ENCODE measurements at regions not wholly inside any gene's neighbourhood (a gene's known extent, or its start where the extent isn't known, plus 50 kb on each side); places are given as distances from the start of the nearest gene placed in this dataset.

DNA sequence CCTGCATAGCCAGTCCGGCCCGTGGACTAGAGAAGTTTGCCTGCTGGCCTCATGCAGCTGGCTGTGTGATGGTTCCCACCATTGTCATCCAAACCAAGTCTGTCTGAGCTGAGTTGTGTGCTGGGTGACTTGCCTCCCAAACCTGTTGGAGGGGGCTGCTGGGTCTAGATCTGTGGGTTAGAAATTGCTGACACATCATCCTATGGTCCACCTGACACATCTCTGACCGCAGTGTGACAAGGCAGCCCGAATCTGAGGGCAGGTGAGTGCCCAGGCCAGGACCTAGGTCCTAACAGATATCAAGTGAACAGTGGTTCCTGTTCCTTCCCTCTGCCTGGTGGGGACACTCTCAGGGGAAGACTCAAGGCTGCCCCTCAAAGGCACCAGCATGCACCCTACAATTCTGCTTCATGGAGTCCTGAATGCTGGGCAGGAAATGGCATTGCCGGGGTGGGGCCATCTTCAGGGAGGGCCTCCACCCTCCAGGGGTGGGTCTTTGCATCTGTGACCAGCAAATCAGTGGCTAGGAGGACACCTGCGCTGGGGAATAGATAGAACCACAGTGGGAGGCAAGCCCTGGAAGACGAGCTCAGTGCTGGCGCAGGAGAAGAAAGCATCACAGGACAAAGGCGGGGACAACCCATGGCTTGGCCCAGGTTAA lies 117.9 kb upstream of the ID2 start:
- peak overlapping the region in 1 of 7 donors; percentile 50 for H3K27ac Mint-ChIP-seq
- H3K27ac ChIP-seq (ENCODE audit: low read depth in 1 of 2, low read length in 2 of 2) = no peak overlapping the region
- 80% methylated on average over 6 of the region's 9 CpGs for WGBS (ENCODE audit: insufficient coverage)
- no peaks in the 10 kb centered on the region for H3K36me3 ChIP-seq (replicated peaks in 1 of 2; ENCODE audit: control insufficient read depth in 1 of 2, insufficient read depth in 2 of 2, low read length in 2 of 2)
- peaks cover 0 to 10% of the 10 kb centered on the region in 2 donors for H3K9me3 ChIP-seq (replicated peaks in 1 of 2; ENCODE audit: control insufficient read depth in 1 of 2, insufficient read depth in 1 of 2, low read length in 2 of 2)
- peaks cover 0 to 6% (median 1%) of the 10 kb centered on the region in 3 donors for H3K27me3 Mint-ChIP-seq (ENCODE audit: low read depth in 3 of 3)
- H3K4me3 Mint-ChIP-seq = no peak overlapping the region
- no peak overlapping the region for H2AFZ ChIP-seq (ENCODE audit: insufficient read depth, low read depth, low read length, poor library complexity, severe bottlenecking)
- DNase-seq = no peak
- H3K4me1 ChIP-seq (ENCODE audit: control insufficient read depth in 1 of 2, insufficient read depth in 2 of 2, low read length in 2 of 2) = no peaks in the 10 kb centered on the region
- intact Hi-C loops (cut with micrococcal nuclease) = no loop called here
- peaks cover 8 to 18% (median 15%) of the 10 kb centered on the region in 7 donors for H3K9me3 Mint-ChIP-seq
- TF ChIP-seq, protein P1, sequence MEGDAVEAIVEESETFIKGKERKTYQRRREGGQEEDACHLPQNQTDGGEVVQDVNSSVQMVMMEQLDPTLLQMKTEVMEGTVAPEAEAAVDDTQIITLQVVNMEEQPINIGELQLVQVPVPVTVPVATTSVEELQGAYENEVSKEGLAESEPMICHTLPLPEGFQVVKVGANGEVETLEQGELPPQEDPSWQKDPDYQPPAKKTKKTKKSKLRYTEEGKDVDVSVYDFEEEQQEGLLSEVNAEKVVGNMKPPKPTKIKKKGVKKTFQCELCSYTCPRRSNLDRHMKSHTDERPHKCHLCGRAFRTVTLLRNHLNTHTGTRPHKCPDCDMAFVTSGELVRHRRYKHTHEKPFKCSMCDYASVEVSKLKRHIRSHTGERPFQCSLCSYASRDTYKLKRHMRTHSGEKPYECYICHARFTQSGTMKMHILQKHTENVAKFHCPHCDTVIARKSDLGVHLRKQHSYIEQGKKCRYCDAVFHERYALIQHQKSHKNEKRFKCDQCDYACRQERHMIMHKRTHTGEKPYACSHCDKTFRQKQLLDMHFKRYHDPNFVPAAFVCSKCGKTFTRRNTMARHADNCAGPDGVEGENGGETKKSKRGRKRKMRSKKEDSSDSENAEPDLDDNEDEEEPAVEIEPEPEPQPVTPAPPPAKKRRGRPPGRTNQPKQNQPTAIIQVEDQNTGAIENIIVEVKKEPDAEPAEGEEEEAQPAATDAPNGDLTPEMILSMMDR (IDR thresholded peaks at IDR 0.05) = no peak
- no peaks in the 10 kb centered on the region for H3K27me3 ChIP-seq (ENCODE audit: control insufficient read depth in 2 of 2, insufficient read depth in 2 of 2, low read length in 2 of 2)
- no peaks in the 10 kb centered on the region for H4K20me1 ChIP-seq (ENCODE audit: insufficient read depth, low read length)
- H3K4me2 ChIP-seq (replicated peaks; ENCODE audit: extremely low read depth, low read length, poor library complexity, severe bottlenecking) = no peak overlapping the region
- H3K79me2 ChIP-seq (ENCODE audit: insufficient read depth, low read length) = no peaks in the 10 kb centered on the region
- peaks cover 0 to 3% of the 10 kb centered on the region in 2 donors for H3K36me3 Mint-ChIP-seq
- peaks cover 5% of the 10 kb centered on the region for H3K4me1 Mint-ChIP-seq
- no peak overlapping the region for H3K9ac ChIP-seq (ENCODE audit: insufficient read depth, low read length, poor library complexity, severe bottlenecking)
- no peak overlapping the region for H3K4me3 ChIP-seq (replicated peaks in 1 of 3; ENCODE audit: low read depth in 2 of 3, low read length in 3 of 3)

DNA sequence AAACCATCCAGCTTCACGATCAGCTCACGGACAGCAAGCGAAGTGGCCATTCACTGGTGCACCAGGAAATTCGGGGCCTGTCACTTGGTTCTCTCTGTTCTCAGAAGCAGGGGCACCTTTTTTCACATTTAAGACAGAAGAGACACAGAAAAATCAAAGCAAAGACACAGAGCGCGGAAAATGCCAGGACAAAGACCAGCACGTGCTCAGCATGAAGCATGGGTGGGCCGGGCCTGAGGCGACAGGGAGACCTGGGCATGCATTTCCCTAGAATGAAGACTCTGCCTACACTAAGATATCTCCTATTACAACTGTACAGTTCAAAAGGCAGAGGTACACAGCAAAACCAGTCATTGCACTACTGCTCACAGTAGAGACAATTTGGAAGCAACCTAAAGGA lies 117.4 kb upstream of the ID2 start:
- Mint-ChIP-seq H3K4me1 (peaks cover 8% of the 10 kb centered on the region), H3K9me3 (peaks cover 8 to 13% (median 11%) of the 10 kb centered on the region in 7 donors), H3K36me3 (peaks cover 0 to 3% of the 10 kb centered on the region in 2 donors), H3K27me3 (ENCODE audit: low read depth in 3 of 3) (peaks cover 0 to 6% (median 1%) of the 10 kb centered on the region in 3 donors), H3K27ac (no peak overlapping the region), H3K4me3 (no peak overlapping the region)
- no peak for DNase-seq
- Histone ChIP-seq H4K20me1 (ENCODE audit: insufficient read depth, low read length) (no peaks in the 10 kb centered on the region), H3K4me1 (ENCODE audit: control insufficient read depth in 1 of 2, insufficient read depth in 2 of 2, low read length in 2 of 2) (no peaks in the 10 kb centered on the region), H3K79me2 (ENCODE audit: insufficient read depth, low read length) (no peaks in the 10 kb centered on the region), H3K27ac (ENCODE audit: low read depth in 1 of 2, low read length in 2 of 2) (no peak overlapping the region), H3K27me3 (ENCODE audit: control insufficient read depth in 2 of 2, insufficient read depth in 2 of 2, low read length in 2 of 2) (no peaks in the 10 kb centered on the region), H3K4me3 (replicated peaks in 1 of 3; ENCODE audit: low read depth in 2 of 3, low read length in 3 of 3) (no peak overlapping the region), H3K4me2 (replicated peaks; ENCODE audit: extremely low read depth, low read length, poor library complexity, severe bottlenecking) (no peak overlapping the region), H3K36me3 (replicated peaks in 1 of 2; ENCODE audit: control insufficient read depth in 1 of 2, insufficient read depth in 2 of 2, low read length in 2 of 2) (no peaks in the 10 kb centered on the region), H2AFZ (ENCODE audit: insufficient read depth, low read depth, low read length, poor library complexity, severe bottlenecking) (no peak overlapping the region), H3K9ac (ENCODE audit: insufficient read depth, low read length, poor library complexity, severe bottlenecking) (no peak overlapping the region), H3K9me3 (replicated peaks in 1 of 2; ENCODE audit: control insufficient read depth in 1 of 2, insufficient read depth in 1 of 2, low read length in 2 of 2) (peaks cover 0 to 7% of the 10 kb centered on the region in 2 donors)
- intact Hi-C loops (cut with micrococcal nuclease) = no loop called here
- TF ChIP-seq, protein P1 (IDR thresholded peaks at IDR 0.05) = no peak
- WGBS (ENCODE audit: insufficient coverage) = over 99% methylated on average over 9 of the region's 9 CpGs

All from CD14-positive monocyte (primary cell).